Fibroblast of skin of right quadriceps (primary cell): ENCODE measurements at regions not wholly inside any gene's neighbourhood (a gene's known extent, or its start where the extent isn't known, plus 50 kb on each side); places are given as distances from the start of the nearest gene placed in this dataset.
A peak's percentile ranks its signal among the peaks of the same experiment; 100 is the strongest.

ENCODE experiments used
- DNase-seq: peaks from one replicate; pipeline ENCODE4 v3.0.0-alpha.2; 2013

DNA sequence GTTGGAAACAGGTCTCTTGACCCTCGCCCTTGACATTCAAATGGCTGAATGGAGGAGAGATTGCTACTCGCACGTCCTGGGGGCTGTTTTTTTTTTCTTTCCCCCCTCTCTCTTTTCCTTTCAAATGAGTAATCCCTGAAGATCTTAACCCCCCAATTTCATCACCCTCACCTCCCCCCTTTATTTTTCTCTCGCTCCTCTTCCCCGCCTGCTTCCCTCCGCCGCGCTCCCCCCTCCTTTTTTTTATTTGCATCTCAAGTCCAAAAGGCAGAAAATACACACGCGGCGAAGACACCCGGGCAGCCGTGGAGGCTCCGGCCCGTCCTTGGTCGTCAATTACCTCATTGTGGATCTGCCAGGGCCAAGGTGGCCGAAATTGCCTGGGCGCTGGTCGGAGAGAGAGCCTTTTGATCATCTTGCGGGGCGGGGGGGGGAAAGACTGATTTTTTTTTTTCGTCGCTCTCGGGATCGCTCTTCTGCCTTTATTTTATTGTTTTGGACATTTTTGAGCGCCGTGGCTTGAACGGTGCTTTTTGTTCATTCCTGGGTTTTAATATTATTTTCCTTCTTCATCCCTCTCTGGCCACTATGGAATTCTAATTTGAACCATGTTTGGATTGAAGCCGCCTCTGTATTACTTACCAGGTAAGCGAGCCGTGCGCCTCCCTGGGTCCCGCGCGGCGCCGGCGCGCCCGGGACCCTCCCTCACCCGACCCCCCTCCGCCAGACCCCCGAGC, 57.2 kb upstream of the GSE1 start:
- peak; percentile 73 for DNase-seq

GRCh38 chr16:85556456-85557082, 56.6 kb upstream of the GSE1 start:
- DNase-seq = peak; percentile 48

- no peak for DNase-seq
These were observed 55.8 kb upstream of the GSE1 start for GRCh38 chr16:85557083-85557970.

DNA sequence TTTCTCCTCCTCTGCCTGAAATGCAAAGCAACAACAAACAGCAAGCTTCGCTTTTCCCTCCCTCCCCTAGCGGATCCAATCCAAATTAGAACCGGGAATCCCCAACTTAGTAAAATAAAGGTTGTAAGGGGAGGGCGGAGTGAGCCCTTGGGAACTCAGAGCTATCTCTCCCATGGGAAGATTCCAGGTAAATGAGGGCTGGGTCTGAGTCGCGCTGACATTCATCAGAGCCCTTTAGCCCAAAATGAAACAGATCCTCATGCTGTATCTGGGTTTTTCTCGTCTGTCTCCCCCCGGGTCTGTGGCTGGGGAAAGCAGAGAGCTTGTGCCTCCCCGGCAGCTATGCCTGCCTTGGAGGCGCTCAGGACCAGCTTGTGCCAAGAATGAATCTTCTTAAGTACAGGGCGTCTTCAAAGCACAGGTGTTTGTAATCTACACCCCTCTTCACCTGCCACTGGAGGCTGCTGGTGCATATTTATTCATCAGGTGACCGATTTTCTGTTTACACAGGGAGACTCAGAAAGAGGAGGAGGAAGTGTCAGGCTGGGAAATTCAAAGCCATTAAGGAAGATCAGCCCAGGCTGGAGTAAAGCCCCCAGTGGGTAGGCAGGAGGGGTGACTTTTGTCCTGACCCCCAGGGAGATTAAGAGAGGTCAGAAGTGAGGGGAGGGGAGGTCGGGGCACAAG, 55.0 kb upstream of the GSE1 start:
- no peak for DNase-seq

GRCh38 chr16:85560932-85561247, 52.2 kb upstream of the GSE1 start:
- DNase-seq = no peak

DNA sequence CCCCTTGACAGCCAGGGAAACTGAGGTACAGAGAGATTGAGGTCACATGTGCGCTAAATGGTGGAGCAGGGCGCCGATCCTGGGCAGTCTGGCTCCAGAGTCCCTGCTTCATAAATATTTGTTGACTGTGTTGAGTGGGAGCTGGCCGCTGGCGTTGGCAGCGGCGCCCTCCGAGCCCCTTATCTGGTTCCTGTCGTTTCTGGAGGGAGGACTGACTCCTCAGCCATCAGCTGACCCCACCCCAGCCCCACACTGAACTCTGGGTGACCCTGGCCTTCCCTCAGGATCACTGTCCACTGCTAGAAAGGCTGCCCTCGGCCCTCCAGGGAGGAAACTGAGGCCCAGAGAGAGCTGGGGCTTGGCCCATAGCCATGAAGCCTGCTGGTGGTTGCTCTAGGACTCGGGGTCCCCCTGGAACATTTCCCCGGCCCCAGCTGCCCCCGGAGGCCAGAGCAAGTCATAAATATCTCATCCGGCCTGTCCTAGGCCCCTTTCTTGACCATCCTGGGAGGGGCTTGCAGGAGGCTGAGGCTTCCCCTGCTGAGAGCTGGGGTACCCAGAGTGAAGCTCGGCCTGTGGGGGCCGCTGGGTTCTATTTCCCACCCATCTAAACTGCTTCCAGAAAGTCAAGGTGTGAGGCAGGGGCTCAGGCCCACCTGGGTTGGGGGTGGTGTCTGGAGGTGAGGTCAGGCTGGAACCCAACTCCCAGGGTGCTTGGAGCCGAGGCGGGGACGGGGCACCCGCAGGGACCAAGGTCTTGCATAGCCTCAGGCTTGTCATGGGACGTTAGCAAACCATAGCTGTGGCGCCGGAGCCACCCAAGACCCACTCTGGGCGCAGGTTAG, 51.7 kb upstream of the GSE1 start:
- no peak for DNase-seq

DNA sequence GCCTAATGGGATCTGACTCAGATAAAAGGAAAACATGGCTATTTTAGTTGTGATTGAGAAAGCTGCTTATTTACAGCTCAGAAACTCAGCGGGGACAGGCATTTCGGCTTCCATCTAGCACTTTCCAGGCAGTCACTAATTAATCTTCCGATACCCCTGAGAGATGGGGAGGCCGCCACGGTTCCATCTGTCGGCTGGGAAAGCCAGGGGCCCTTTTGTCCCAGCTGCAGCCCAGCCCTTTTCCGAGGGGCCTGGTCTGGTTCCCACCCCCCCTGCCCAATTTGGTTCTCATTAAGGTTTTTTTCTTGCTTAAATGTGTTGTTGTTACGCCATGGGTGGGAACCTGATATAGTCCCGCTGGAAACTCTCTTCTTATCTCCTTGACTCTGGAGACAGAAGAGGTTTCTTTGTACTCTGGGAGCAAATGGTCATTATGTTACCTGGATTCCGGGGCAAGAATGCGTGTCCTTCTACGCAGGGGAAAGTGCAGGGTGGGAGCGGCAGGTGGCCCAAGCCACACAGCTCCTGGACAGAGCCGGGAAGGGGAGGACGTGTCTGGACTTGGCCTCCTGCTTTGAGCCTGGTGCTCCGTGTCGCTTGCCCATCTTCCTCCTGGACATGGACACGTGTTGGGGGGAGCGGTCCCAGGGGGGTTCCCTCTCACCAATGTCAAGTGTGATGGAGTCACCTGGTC, 50.9 kb upstream of the GSE1 start:
- no peak for DNase-seq

DNA sequence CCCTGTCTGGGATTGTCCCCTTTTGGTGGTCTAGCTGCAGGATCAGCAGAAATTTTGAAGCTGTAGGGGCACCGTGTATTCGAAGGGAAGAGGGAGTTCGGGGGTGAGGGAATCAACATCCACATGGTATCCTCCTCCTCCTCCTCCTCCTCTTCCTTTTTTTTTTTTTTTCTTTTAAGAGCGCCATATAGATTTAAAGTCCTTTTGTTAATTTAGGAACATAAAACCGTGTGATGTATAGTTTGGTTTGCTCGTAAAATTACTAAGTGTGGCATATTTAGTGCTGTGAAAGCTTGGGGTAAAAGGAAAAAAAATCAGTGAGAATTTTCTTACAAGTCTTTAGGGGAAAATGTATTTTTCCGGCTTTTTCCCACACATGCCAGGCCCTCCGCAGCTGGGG, 50.1 kb upstream of the GSE1 start:
- no peak for DNase-seq
